Loucy (cell line): ENCODE measurements at regions not wholly inside any gene's neighbourhood (a gene's known extent, or its start where the extent isn't known, plus 50 kb on each side); places are given as distances from the start of the nearest gene placed in this dataset.
A peak's percentile ranks its signal among the peaks of the same experiment; 100 is the strongest.

Experiments
- H2AFZ ChIP-seq: fragments of 200-600 bp; sonication (generic); 2 replicates; pipeline ENCODE4 v1.6.0; 2016; ENCODE audit warnings: antibody characterized with exemption, mild to moderate bottlenecking, low read length, moderate library complexity
- H3F3A ChIP-seq: fragments of 200-600 bp; 2 replicates; pipeline ENCODE4 v1.6.0; 2016; ENCODE audit warnings: antibody characterized with exemption, low read depth, mild to moderate bottlenecking
- H3K27me3 ChIP-seq: fragments of 200-600 bp; sonication (generic); 2 replicates; pipeline ENCODE4 v1.6.1; 2014; ENCODE audit warnings: low read length, mild to moderate bottlenecking; ENCODE audit not compliant: insufficient read depth, poor library complexity, severe bottlenecking
- H3K36me3 ChIP-seq: fragments of 200-600 bp; sonication (generic); 2 replicates; pipeline ENCODE4 v1.6.1; 2016; ENCODE audit warnings: low read length; ENCODE audit not compliant: insufficient read depth
- H3K4me1 ChIP-seq: fragments of 200-600 bp; sonication (generic); 2 replicates; pipeline ENCODE4 v1.5.1; 2014; ENCODE audit warnings: low read length, mild to moderate bottlenecking; ENCODE audit not compliant: insufficient read depth, poor library complexity, severe bottlenecking
- H3K4me2 ChIP-seq: fragments of 200-600 bp; sonication (generic); 2 replicates; pipeline ENCODE4 v1.6.0; 2014; ENCODE audit warnings: antibody characterized with exemption, low read length, low read depth, mild to moderate bottlenecking; ENCODE audit not compliant: poor library complexity, severe bottlenecking
- H3K4me3 ChIP-seq: fragments of 200-600 bp; sonication (generic); 2 replicates; pipeline ENCODE4 v1.5.1; 2014; ENCODE audit warnings: low read length, mild to moderate bottlenecking, mixed read lengths; ENCODE audit not compliant: poor library complexity, severe bottlenecking
- H3K79me2 ChIP-seq: fragments of 200-600 bp; sonication (generic); 2 replicates; pipeline ENCODE4 v1.6.1; 2014; ENCODE audit warnings: low read length; ENCODE audit not compliant: insufficient read depth
- H3K9ac ChIP-seq: fragments of 200-600 bp; sonication (generic); 2 replicates; pipeline ENCODE4 v1.6.0; 2014; ENCODE audit warnings: mild to moderate bottlenecking, low read depth, low read length, moderate library complexity; ENCODE audit not compliant: poor library complexity, severe bottlenecking
- H3K9me2 ChIP-seq: fragments of 200-600 bp; sonication (generic); replicated peaks from 2 replicates; pipeline ENCODE4 v1.6.1; 2016; ENCODE audit warnings: low read depth, low read length, mixed read lengths
- H3K9me3 ChIP-seq: fragments of 200-600 bp; sonication (generic); 2 replicates; pipeline ENCODE4 v1.6.1; 2014; ENCODE audit warnings: mild to moderate bottlenecking, antibody characterized with exemption, low read length, low read depth; ENCODE audit not compliant: insufficient read depth
- H4K20me1 ChIP-seq: fragments of 200-600 bp; sonication (generic); 2 replicates; pipeline ENCODE4 v1.6.0; 2014; ENCODE audit warnings: antibody characterized with exemption, low read length, mild to moderate bottlenecking; ENCODE audit not compliant: insufficient read depth, poor library complexity, severe bottlenecking
- EZH2phosphoT487 ChIP-seq: fragments of 200-600 bp; IDR thresholded peaks from 2 replicates; pipeline ENCODE4 v1.6.1; 2018; ENCODE audit warnings: antibody characterized with exemption, mild to moderate bottlenecking, moderate library complexity, borderline replicate concordance
- TF ChIP-seq, protein P1 (sequence below): fragments of 200-600 bp; sonication (generic); conservative IDR thresholded peaks from 2 replicates; pipeline ENCODE4 v1.5.1; 2014; ENCODE audit warnings: mild to moderate bottlenecking, antibody characterized with exemption, low read length

DNA sequence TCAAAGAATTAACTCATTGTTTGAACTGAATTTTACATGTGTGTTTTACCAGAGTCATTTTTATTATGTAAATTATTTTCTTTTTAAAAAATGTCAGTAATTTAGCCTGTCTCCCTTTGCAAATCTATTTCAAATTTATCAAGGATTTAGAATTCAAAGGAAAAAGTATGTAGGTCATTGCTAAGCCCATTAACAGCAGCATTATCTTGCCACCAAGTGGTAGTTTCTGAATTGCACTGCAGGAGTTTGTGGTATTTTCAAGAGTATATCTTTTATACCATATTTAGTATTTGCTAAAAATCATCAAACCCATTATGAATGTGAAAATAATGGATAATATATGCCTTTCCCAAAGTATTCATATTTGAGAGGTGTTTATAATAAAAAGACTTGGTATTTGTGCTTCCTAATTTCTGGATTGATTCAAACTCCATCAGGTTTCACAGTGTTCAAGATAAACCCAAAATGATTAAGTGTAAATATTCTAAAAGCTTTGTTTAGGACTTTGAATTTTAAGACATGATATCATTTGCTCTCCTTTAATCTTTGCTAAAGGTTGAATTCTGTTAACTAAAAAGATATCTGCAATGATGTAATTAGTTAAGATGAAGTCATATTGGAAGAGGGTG, 711.4 kb downstream of the FSCB start:
- H3K9ac ChIP-seq, result no peak overlapping the region
- H4K20me1 ChIP-seq, result no peaks in the 10 kb centered on the region
- H3K9me3 ChIP-seq, result no peaks in the 10 kb centered on the region
- H3K4me3 ChIP-seq, result no peak overlapping the region
- no peaks in the 10 kb centered on the region for H3K4me1 ChIP-seq
- no peaks in the 10 kb centered on the region for H3K36me3 ChIP-seq
- no peak overlapping the region for H2AFZ ChIP-seq
- no peaks in the 10 kb centered on the region for H3K9me2 ChIP-seq
- H3K27me3 ChIP-seq, result no peaks in the 10 kb centered on the region
- no peaks in the 10 kb centered on the region for H3K79me2 ChIP-seq
- H3F3A ChIP-seq, result no peaks in the 10 kb centered on the region
- TF ChIP-seq, protein P1, sequence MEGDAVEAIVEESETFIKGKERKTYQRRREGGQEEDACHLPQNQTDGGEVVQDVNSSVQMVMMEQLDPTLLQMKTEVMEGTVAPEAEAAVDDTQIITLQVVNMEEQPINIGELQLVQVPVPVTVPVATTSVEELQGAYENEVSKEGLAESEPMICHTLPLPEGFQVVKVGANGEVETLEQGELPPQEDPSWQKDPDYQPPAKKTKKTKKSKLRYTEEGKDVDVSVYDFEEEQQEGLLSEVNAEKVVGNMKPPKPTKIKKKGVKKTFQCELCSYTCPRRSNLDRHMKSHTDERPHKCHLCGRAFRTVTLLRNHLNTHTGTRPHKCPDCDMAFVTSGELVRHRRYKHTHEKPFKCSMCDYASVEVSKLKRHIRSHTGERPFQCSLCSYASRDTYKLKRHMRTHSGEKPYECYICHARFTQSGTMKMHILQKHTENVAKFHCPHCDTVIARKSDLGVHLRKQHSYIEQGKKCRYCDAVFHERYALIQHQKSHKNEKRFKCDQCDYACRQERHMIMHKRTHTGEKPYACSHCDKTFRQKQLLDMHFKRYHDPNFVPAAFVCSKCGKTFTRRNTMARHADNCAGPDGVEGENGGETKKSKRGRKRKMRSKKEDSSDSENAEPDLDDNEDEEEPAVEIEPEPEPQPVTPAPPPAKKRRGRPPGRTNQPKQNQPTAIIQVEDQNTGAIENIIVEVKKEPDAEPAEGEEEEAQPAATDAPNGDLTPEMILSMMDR, result peak; percentile 37
- TF ChIP-seq EZH2phosphoT487, result no peak
- H3K4me2 ChIP-seq, result no peak overlapping the region

DNA sequence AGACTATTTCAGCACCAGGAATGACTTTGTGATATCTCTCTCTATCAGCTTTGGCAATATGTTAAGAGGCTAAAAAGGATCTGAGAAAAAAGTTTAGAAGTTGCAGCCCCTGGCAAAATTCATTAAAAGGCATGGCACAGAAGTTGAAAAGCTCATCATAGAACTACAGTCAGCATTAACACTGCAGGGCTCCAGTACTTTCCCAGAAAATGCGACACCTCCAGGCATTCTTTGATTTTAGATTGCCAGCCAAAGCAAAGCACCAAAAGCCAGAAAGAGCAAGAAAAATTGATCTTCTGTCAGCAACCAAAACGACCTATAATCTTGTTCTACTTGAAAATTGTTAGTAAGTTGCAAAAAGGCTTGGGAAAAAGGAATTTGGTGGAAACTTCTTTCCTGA, 713.5 kb downstream of the FSCB start:
- no peaks in the 10 kb centered on the region for H3K79me2 ChIP-seq
- H3K27me3 ChIP-seq, result no peaks in the 10 kb centered on the region
- TF ChIP-seq EZH2phosphoT487, result no peak
- TF ChIP-seq, protein P1, result no peak
- no peaks in the 10 kb centered on the region for H3K9me3 ChIP-seq
- no peaks in the 10 kb centered on the region for H4K20me1 ChIP-seq
- H3K4me1 ChIP-seq, result no peaks in the 10 kb centered on the region
- no peak overlapping the region for H2AFZ ChIP-seq
- H3K9me2 ChIP-seq, result no peaks in the 10 kb centered on the region
- H3K4me2 ChIP-seq, result no peak overlapping the region
- H3F3A ChIP-seq, result no peaks in the 10 kb centered on the region
- H3K9ac ChIP-seq, result no peak overlapping the region
- H3K4me3 ChIP-seq, result no peak overlapping the region
- H3K36me3 ChIP-seq, result no peaks in the 10 kb centered on the region

DNA sequence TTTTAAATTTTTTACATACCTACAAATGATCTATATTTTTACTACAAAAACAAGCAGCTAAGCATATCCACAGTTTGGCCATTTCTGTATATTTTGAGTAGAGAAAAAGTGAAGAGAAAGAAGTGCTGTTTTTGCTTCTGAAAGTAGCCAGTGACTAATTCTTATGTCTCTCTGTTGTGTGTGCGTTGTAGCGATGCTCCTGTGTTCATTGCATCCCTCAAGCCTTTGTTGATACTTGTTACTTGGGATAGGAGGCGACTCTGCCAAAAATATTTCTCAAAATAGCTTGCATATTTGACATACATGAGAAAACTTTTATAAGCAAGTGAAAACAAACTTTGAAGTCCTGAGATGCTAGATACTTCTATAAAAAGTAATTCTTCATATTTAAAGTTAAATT, 714.1 kb downstream of the FSCB start:
- no peaks in the 10 kb centered on the region for H3K9me2 ChIP-seq
- H3K36me3 ChIP-seq, result no peaks in the 10 kb centered on the region
- no peaks in the 10 kb centered on the region for H3K4me1 ChIP-seq
- H3K9ac ChIP-seq, result no peak overlapping the region
- H4K20me1 ChIP-seq, result no peaks in the 10 kb centered on the region
- no peaks in the 10 kb centered on the region for H3F3A ChIP-seq
- no peak overlapping the region for H3K4me3 ChIP-seq
- H3K79me2 ChIP-seq, result no peaks in the 10 kb centered on the region
- H3K4me2 ChIP-seq, result no peak overlapping the region
- TF ChIP-seq EZH2phosphoT487, result no peak
- TF ChIP-seq, protein P1, result no peak
- no peaks in the 10 kb centered on the region for H3K27me3 ChIP-seq
- H3K9me3 ChIP-seq, result no peaks in the 10 kb centered on the region
- H2AFZ ChIP-seq, result no peak overlapping the region
